Immature natural killer cell (primary cell): ENCODE measurements at regions not wholly inside any gene's neighbourhood (a gene's known extent, or its start where the extent isn't known, plus 50 kb on each side); places are given as distances from the start of the nearest gene placed in this dataset.

ENCODE experiments used
- DNase-seq, 3 donors: peaks; one replicate each; pipeline ENCODE4 v3.0.0; 2022; ENCODE audit warnings: mixed read lengths in 1 of 3
- H3K27ac Mint-ChIP-seq, 6 donors: one replicate each; pipeline ENCODE4 v1.8.0; 2020; ENCODE audit warnings: mixed read lengths in 6 of 6, mild to moderate bottlenecking in 5 of 6, inconsistent platforms in 4 of 6, moderate library complexity in 3 of 6
- H3K27me3 Mint-ChIP-seq, 3 donors: one replicate each; pipeline ENCODE4 v1.8.0; 2020 to 2021; ENCODE audit warnings: low read depth in 3 of 3, mild to moderate bottlenecking in 3 of 3, mixed read lengths in 3 of 3, moderate library complexity in 3 of 3, inconsistent platforms in 1 of 3
- H3K36me3 Mint-ChIP-seq, 3 donors: one replicate each; pipeline ENCODE4 v1.8.0; 2020; ENCODE audit warnings: mixed read lengths in 3 of 3, inconsistent platforms in 2 of 3, mild to moderate bottlenecking in 2 of 3
- H3K4me1 Mint-ChIP-seq, 2 donors: one replicate each; pipeline ENCODE4 v1.8.0; 2020; ENCODE audit warnings: inconsistent platforms in 2 of 2, mild to moderate bottlenecking in 2 of 2, mixed read lengths in 2 of 2, moderate library complexity in 1 of 2
- H3K4me3 Mint-ChIP-seq, 5 donors: one replicate each; pipeline ENCODE4 v1.8.0; 2020; ENCODE audit warnings: mild to moderate bottlenecking in 5 of 5, mixed read lengths in 5 of 5, inconsistent platforms in 3 of 5, moderate library complexity in 3 of 5
- H3K9me3 Mint-ChIP-seq, 6 donors: one replicate each; pipeline ENCODE4 v1.8.0; 2020; ENCODE audit warnings: mild to moderate bottlenecking in 6 of 6, mixed read lengths in 6 of 6, inconsistent platforms in 4 of 6, moderate library complexity in 3 of 6

GRCh38 chr2:33810046-33810835, 211.1 kb upstream of the FAM98A start:
- Mint-ChIP-seq H3K27me3 (peaks cover 0 to 2% (median 0%) of the 10 kb centered on the region in 3 donors), H3K36me3 (no peaks in the 10 kb centered on the region), H3K4me1 (no peaks in the 10 kb centered on the region), H3K9me3 (peaks cover 0 to 3% (median 0%) of the 10 kb centered on the region in 6 donors), H3K4me3 (no peak overlapping the region), H3K27ac (no peak overlapping the region)
- DNase-seq: no peak

DNA sequence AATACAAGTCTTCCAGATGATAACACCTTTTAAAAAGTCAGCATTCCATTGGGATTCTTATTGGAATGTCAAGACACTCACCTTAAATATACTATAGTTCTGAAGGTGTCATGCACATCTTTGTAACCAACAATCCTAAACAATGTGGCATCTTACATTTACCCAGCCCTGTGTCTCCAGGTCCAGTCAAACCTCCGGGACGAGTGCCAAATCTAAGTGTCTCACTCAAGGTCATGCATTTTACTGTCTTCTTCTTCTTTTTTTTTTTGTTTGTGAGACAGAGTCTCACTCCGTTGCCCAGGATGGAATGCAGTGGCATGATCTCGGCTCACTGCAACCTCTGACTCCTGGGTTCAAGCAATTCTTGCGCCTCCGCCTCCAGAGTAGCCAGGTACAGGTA, 206.9 kb upstream of the FAM98A start:
- H3K36me3 Mint-ChIP-seq: no peaks in the 10 kb centered on the region
- H3K27me3 Mint-ChIP-seq: peaks cover 0 to 2% (median 0%) of the 10 kb centered on the region in 3 donors
- H3K27ac Mint-ChIP-seq: no peak overlapping the region
- peaks cover 0 to 3% (median 0%) of the 10 kb centered on the region in 6 donors for H3K9me3 Mint-ChIP-seq
- H3K4me1 Mint-ChIP-seq: no peaks in the 10 kb centered on the region
- H3K4me3 Mint-ChIP-seq: no peak overlapping the region
- DNase-seq: no peak

GRCh38 chr2:33804155-33804554, 205.1 kb upstream of the FAM98A start:
- no peaks in the 10 kb centered on the region for H3K4me1 Mint-ChIP-seq
- DNase-seq: no peak
- no peak overlapping the region for H3K27ac Mint-ChIP-seq
- H3K27me3 Mint-ChIP-seq: peaks cover 0 to 2% (median 0%) of the 10 kb centered on the region in 3 donors
- peaks cover 0 to 5% (median 0%) of the 10 kb centered on the region in 6 donors for H3K9me3 Mint-ChIP-seq
- no peaks in the 10 kb centered on the region for H3K36me3 Mint-ChIP-seq
- H3K4me3 Mint-ChIP-seq: no peak overlapping the region

DNA sequence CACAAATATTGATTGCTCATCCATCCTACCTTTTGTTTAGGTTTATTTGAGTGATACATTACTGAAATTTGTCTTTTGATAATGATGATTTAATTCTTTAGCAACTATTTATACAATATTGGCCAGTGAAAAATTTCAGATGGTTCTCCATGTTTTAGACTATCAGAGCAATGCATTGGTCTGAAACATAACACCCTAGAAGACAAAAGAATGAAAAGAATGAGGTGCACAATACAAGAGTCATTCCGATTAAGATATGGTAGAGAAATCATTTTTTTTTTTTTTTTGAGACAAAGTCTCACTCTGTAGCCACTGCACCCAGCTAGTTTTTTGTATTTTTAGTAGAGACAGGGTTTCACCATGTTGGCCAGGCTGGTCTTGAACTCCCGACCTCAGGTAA, 197.4 kb upstream of the FAM98A start:
- Mint-ChIP-seq H3K9me3 (peaks cover 0 to 11% (median 4%) of the 10 kb centered on the region in 6 donors), H3K36me3 (no peaks in the 10 kb centered on the region), H3K4me1 (no peaks in the 10 kb centered on the region), H3K4me3 (no peak overlapping the region), H3K27me3 (peaks cover 0 to 3% (median 2%) of the 10 kb centered on the region in 3 donors), H3K27ac (no peak overlapping the region)
- no peak for DNase-seq

- no peaks in the 10 kb centered on the region for H3K36me3 Mint-ChIP-seq
- H3K27ac Mint-ChIP-seq: no peak overlapping the region
- no peak for DNase-seq
- peaks cover 0 to 2% (median 0%) of the 10 kb centered on the region in 3 donors for H3K27me3 Mint-ChIP-seq
- H3K4me3 Mint-ChIP-seq: no peak overlapping the region
- H3K9me3 Mint-ChIP-seq: peaks cover 0 to 11% (median 4%) of the 10 kb centered on the region in 6 donors
- no peaks in the 10 kb centered on the region for H3K4me1 Mint-ChIP-seq
Measured at GRCh38 chr2:33791625-33792024, 192.5 kb upstream of the FAM98A start.

GRCh38 chr2:33788044-33788443, 188.9 kb upstream of the FAM98A start:
- Mint-ChIP-seq H3K9me3 (peaks cover 0 to 10% (median 3%) of the 10 kb centered on the region in 6 donors), H3K4me3 (no peak overlapping the region), H3K27me3 (peaks cover 0 to 2% (median 0%) of the 10 kb centered on the region in 3 donors), H3K4me1 (no peaks in the 10 kb centered on the region), H3K27ac (no peak overlapping the region), H3K36me3 (no peaks in the 10 kb centered on the region)
- no peak for DNase-seq

- no peak overlapping the region for H3K4me3 Mint-ChIP-seq
Measured at GRCh38 chr2:33786881-33787280, 187.8 kb upstream of the FAM98A start.

DNA sequence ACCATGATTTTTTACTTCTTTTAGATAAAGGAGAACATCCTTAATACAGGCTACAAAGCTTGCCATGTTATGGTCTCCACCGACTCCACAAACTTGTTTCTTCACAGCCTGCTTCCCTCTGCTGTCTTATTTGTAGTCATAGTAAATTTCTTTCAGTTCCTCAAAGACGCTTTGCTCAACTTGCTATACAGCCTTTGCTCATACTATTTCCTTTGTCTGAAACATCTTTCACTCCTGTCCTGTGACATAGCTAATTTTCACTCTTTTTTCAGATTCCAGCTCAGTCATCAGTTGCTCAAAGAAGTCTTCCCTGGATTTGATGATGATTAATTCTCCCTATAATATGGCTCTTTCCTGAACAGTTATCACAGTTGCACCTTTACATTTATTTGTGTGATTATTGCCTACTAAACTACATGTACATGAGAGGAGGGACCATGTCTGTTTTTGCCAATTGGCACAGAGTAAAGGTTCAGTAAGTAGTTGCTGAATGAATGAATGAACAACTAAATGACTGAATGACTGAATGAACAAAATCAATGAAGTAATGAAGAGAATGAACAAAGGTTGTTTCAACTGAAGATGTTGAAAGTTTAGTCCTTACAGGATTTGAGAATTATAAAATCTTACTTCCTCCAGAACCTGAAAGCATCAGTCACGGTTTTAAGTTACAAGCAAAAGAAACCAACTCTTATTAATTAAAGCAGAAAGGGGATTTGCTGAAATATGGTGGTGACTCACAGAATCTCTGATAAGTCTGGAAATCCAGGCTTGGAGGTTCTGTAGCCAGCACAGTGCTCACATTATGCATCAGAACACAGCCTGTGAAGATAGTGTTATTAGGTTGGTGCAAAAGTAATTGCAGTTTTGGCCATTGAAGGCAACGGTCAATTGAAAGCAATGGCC, 186.4 kb upstream of the FAM98A start:
- no peak for DNase-seq
- H3K27ac Mint-ChIP-seq: no peak overlapping the region
- H3K36me3 Mint-ChIP-seq: no peaks in the 10 kb centered on the region
- no peaks in the 10 kb centered on the region for H3K4me1 Mint-ChIP-seq
- no peak overlapping the region for H3K4me3 Mint-ChIP-seq
- H3K27me3 Mint-ChIP-seq: peaks cover 0 to 6% (median 3%) of the 10 kb centered on the region in 3 donors
- H3K9me3 Mint-ChIP-seq: peaks cover 0 to 17% (median 0%) of the 10 kb centered on the region in 6 donors

More at GRCh38 chr2:33786881-33787280, 187.8 kb upstream of the FAM98A start:
- peaks cover 0 to 6% (median 0%) of the 10 kb centered on the region in 3 donors for H3K27me3 Mint-ChIP-seq
- H3K9me3 Mint-ChIP-seq: peaks cover 0 to 15% (median 1%) of the 10 kb centered on the region in 6 donors
- H3K4me1 Mint-ChIP-seq: no peaks in the 10 kb centered on the region
- H3K27ac Mint-ChIP-seq: no peak overlapping the region
- DNase-seq: no peak
- no peaks in the 10 kb centered on the region for H3K36me3 Mint-ChIP-seq

DNA sequence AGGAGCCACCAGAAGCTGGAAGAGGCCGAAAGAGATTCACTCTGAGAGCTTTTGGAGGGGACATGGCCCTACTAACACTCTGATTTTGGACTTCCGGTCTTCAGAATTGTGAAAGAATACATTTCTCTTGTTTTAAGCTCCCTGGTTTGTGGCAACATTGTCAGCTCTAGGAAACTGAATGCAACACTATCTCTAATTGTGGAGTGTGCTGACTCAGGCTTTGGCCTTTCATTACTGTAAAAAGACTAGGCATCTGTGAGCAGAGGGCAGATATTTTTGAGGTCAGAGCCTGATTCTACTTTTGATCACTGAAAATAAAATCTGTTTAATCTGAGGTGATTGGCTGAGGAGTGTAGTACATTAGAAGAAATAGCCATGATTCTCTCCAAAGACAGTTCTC, 185.4 kb upstream of the FAM98A start:
- peaks cover 0 to 6% (median 3%) of the 10 kb centered on the region in 3 donors for H3K27me3 Mint-ChIP-seq
- H3K27ac Mint-ChIP-seq: no peak overlapping the region
- H3K4me3 Mint-ChIP-seq: no peak overlapping the region

GRCh38 chr2:33782395-33783230, 183.5 kb upstream of the FAM98A start:
- no peak for DNase-seq
- H3K4me1 Mint-ChIP-seq: no peaks in the 10 kb centered on the region
- peaks cover 0 to 20% (median 0%) of the 10 kb centered on the region in 6 donors for H3K9me3 Mint-ChIP-seq
- H3K4me3 Mint-ChIP-seq: no peak overlapping the region
- no peaks in the 10 kb centered on the region for H3K36me3 Mint-ChIP-seq
- peaks cover 0 to 6% (median 3%) of the 10 kb centered on the region in 3 donors for H3K27me3 Mint-ChIP-seq
- no peak overlapping the region for H3K27ac Mint-ChIP-seq

More for the DNA sequence above, 185.4 kb upstream of the FAM98A start:
- DNase-seq: no peak
- H3K9me3 Mint-ChIP-seq: peaks cover 0 to 18% (median 0%) of the 10 kb centered on the region in 6 donors
- no peaks in the 10 kb centered on the region for H3K36me3 Mint-ChIP-seq
- no peaks in the 10 kb centered on the region for H3K4me1 Mint-ChIP-seq

- no peak overlapping the region for H3K27ac Mint-ChIP-seq
Measured at GRCh38 chr2:33777786-33778185, 178.7 kb upstream of the FAM98A start.

DNA sequence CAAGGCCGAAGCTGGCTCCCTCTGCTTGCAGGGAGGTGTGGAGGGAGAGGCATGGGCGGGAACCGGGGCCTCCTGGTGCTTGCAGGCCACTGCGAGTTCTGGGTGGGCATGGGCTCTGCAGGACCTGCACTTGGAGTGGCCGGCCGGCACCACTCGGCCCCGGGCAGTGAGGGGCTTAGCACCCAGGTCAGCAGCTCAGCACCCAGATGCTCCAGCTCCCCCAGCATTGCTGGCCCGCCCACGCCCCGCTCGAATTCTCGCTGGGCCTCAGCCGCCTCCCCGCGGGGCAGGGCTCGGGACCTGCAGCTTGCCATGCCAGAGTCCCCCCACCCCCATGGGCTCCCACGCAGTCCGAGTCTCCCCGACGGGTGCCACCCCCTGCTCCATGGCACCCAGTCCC, 176.2 kb upstream of the FAM98A start:
- H3K27ac Mint-ChIP-seq: no peak overlapping the region
- peaks cover 0 to 12% (median 0%) of the 10 kb centered on the region in 6 donors for H3K9me3 Mint-ChIP-seq
- H3K4me1 Mint-ChIP-seq: no peaks in the 10 kb centered on the region
- H3K27me3 Mint-ChIP-seq: peaks cover 1 to 3% (median 2%) of the 10 kb centered on the region in 3 donors
- DNase-seq: no peak
- no peaks in the 10 kb centered on the region for H3K36me3 Mint-ChIP-seq
- no peak overlapping the region for H3K4me3 Mint-ChIP-seq

More at GRCh38 chr2:33777786-33778185, 178.7 kb upstream of the FAM98A start:
- peaks cover 1 to 6% (median 4%) of the 10 kb centered on the region in 3 donors for H3K27me3 Mint-ChIP-seq
- peaks cover 0 to 20% (median 0%) of the 10 kb centered on the region in 6 donors for H3K9me3 Mint-ChIP-seq
- no peaks in the 10 kb centered on the region for H3K36me3 Mint-ChIP-seq
- no peak for DNase-seq
- no peaks in the 10 kb centered on the region for H3K4me1 Mint-ChIP-seq
- no peak overlapping the region for H3K4me3 Mint-ChIP-seq

DNA sequence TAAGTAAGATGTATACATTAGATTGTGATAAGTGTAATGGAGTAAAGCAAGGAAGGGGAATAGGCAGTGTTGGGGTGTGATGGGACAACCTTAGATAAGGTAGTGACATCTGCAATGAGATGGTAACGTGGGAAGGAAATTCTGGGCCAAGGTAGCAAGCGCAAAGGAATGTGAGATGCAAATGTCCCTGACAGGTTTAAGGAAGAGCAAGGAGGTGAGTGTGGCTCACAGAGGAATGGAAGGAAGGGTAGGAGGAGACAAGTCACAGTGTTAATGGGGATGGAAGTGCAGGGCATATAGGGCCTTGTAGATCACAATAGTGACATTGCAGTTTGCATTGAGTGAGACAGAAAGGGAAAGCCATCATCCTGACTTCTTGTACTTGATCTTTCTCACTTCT, 170.9 kb upstream of the FAM98A start:
- H3K27ac Mint-ChIP-seq: no peak overlapping the region
- peaks cover 0 to 3% (median 2%) of the 10 kb centered on the region in 6 donors for H3K9me3 Mint-ChIP-seq
- no peaks in the 10 kb centered on the region for H3K4me1 Mint-ChIP-seq
- no peak overlapping the region for H3K4me3 Mint-ChIP-seq
- H3K36me3 Mint-ChIP-seq: no peaks in the 10 kb centered on the region
- peaks cover 2 to 6% (median 5%) of the 10 kb centered on the region in 3 donors for H3K27me3 Mint-ChIP-seq
- no peak for DNase-seq
